Loucy (cell line): ENCODE measurements at regions not wholly inside any gene's neighbourhood (a gene's known extent, or its start where the extent isn't known, plus 50 kb on each side); places are given as distances from the start of the nearest gene placed in this dataset.

Source experiments
- EZH2phosphoT487 ChIP-seq: fragments of 200-600 bp; IDR thresholded peaks from 2 replicates; pipeline ENCODE4 v1.6.1; 2018; ENCODE audit warnings: antibody characterized with exemption, mild to moderate bottlenecking, moderate library complexity, borderline replicate concordance
- TF ChIP-seq, protein P1 (sequence below): fragments of 200-600 bp; sonication (generic); conservative IDR thresholded peaks from 2 replicates; pipeline ENCODE4 v1.5.1; 2014; ENCODE audit warnings: mild to moderate bottlenecking, antibody characterized with exemption, low read length

DNA sequence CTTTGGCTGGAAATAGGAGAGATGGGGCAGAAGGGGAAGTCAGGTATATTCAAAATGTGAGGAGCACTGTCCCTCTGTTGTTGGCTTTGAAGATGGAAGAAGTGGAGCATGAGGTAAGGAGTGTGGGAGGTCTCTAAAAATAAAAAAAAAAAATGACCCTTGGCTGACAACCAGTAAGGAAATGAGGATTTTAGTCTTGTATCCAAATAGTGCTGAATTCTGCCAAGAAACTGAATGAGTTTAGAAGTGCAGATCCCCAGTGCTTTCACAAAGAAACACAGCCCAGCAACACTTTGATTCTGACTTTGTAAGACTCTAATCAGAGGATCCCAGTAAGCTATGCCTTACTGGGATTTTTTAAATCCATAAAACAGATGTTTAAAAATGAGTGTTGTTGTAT lies 367.9 kb downstream of the CYLC2 start:
- TF ChIP-seq, protein P1, sequence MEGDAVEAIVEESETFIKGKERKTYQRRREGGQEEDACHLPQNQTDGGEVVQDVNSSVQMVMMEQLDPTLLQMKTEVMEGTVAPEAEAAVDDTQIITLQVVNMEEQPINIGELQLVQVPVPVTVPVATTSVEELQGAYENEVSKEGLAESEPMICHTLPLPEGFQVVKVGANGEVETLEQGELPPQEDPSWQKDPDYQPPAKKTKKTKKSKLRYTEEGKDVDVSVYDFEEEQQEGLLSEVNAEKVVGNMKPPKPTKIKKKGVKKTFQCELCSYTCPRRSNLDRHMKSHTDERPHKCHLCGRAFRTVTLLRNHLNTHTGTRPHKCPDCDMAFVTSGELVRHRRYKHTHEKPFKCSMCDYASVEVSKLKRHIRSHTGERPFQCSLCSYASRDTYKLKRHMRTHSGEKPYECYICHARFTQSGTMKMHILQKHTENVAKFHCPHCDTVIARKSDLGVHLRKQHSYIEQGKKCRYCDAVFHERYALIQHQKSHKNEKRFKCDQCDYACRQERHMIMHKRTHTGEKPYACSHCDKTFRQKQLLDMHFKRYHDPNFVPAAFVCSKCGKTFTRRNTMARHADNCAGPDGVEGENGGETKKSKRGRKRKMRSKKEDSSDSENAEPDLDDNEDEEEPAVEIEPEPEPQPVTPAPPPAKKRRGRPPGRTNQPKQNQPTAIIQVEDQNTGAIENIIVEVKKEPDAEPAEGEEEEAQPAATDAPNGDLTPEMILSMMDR = no peak
- TF ChIP-seq EZH2phosphoT487 = no peak
